ENCODE measurements at regions not wholly inside any gene's neighbourhood (a gene's known extent, or its start where the extent isn't known, plus 50 kb on each side); places are given as distances from the start of the nearest gene placed in this dataset.

DNA sequence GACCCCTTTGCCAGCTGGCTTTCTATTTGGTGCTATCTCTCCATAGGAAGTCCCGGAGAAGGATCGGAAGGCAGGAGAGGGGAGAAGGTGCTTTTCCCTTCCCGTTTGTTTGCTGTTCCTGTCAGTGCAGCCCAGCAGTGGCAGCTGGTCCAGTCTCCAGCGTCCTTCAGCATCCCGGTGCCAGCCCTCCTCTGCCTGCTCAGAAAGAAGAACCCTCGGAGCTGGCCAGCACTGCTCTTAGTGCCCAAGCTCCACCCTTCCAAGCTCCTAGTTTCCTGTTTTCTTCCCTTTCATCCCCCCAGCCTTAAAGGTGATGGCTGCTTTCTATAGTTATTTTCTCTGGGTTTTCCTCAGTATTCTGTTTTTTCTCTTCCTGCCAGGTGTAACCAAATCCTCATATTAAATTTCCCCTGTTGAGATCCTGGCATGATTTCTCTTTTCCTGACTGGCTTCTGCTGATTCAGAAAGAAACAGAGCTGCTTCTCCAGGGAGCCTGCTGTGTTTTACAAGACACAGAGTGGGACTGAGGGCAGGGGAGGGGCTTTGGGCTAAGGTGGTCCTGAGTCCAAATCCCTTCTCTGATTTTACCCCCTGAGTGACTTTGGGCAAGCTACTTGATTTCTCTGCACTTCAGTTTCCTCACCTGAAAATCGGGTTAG is 186.8 kb downstream of the COPRS start:
- H3K36me3 ChIP-seq (ENCODE audit: control insufficient read depth in 2 of 2, extremely low read depth in 1 of 2, insufficient read depth in 2 of 2, low read length in 2 of 2) = no peaks in the 10 kb centered on the region
- H2AFZ ChIP-seq (ENCODE audit: low read depth, low read length) = no peak overlapping the region
- H3K4me1 ChIP-seq (ENCODE audit: control insufficient read depth, extremely low read depth, insufficient read depth, low read length) = no peaks in the 10 kb centered on the region
- no peak overlapping the region for H3K4me2 ChIP-seq (ENCODE audit: insufficient read depth, low read length)
- H3K79me2 ChIP-seq (ENCODE audit: control insufficient read depth, insufficient read depth, low read length) = no peaks in the 10 kb centered on the region
- no TSS peak for BruUV-seq (replicated peaks)
- no peaks in the 10 kb centered on the region for H3K9me1 ChIP-seq (replicated peaks; ENCODE audit: control insufficient read depth, extremely low read depth, insufficient read depth, low read length)
- ChIA-PET CTCF (interaction anchor here (1.0 to 1.1 kb wide), 2 partner anchors 13 to 171 kb away, joined by 3 to 4 read pairs; no protein-coding TSS in a partner anchor), POLR2A (no interaction called here)
- H3K27ac ChIP-seq (ENCODE audit: insufficient read depth, low read depth, low read length) = no peak overlapping the region
- peaks cover 0 to 6% of the 10 kb centered on the region in 2 experiments for H3K27me3 ChIP-seq (ENCODE audit: control insufficient read depth in 2 of 2, insufficient read depth in 2 of 2, low read length in 2 of 2)
- no peak overlapping the region for H3K9ac ChIP-seq (replicated peaks; ENCODE audit: extremely low read depth, insufficient read depth, low read length)
- TF ChIP-seq GATA2 (IDR thresholded peaks at IDR 0.05; ENCODE audit: insufficient read depth, insufficient read length, low read depth, low read length) = no peak
- TF ChIP-seq EZH2 (IDR thresholded peaks at IDR 0.05; ENCODE audit: borderline replicate concordance, low read depth, low read length, severe bottlenecking) = no peak
- no peak for TF ChIP-seq POLR2AphosphoS5 (IDR thresholded peaks at IDR 0.05; ENCODE audit: insufficient read depth, low read depth, low read length)
- TF ChIP-seq JUN (IDR thresholded peaks at IDR 0.05; ENCODE audit: borderline replicate concordance, insufficient read depth, insufficient read length, low read depth) = no peak
- no peak for TF ChIP-seq POLR2A (IDR thresholded peaks at IDR 0.05; ENCODE audit: low read depth, low read length)
- no peak for TF ChIP-seq MAX (IDR thresholded peaks at IDR 0.05; ENCODE audit: insufficient read depth, insufficient read length)
- TF ChIP-seq, protein P1, sequence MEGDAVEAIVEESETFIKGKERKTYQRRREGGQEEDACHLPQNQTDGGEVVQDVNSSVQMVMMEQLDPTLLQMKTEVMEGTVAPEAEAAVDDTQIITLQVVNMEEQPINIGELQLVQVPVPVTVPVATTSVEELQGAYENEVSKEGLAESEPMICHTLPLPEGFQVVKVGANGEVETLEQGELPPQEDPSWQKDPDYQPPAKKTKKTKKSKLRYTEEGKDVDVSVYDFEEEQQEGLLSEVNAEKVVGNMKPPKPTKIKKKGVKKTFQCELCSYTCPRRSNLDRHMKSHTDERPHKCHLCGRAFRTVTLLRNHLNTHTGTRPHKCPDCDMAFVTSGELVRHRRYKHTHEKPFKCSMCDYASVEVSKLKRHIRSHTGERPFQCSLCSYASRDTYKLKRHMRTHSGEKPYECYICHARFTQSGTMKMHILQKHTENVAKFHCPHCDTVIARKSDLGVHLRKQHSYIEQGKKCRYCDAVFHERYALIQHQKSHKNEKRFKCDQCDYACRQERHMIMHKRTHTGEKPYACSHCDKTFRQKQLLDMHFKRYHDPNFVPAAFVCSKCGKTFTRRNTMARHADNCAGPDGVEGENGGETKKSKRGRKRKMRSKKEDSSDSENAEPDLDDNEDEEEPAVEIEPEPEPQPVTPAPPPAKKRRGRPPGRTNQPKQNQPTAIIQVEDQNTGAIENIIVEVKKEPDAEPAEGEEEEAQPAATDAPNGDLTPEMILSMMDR (IDR thresholded peaks at IDR 0.05; ENCODE audit: extremely low read depth in 1 of 2, insufficient read depth in 1 of 2, low read depth in 1 of 2, low read length in 2 of 2) = no peak
- no peak for TF ChIP-seq MYC (IDR thresholded peaks at IDR 0.05; ENCODE audit: low read depth, low read length)
- no peak for TF ChIP-seq FOS (IDR thresholded peaks at IDR 0.05; ENCODE audit: borderline replicate concordance, insufficient read depth, low read length)
- FAIRE-seq = no peak
- no peaks in the 10 kb centered on the region for H3K9me3 ChIP-seq (replicated peaks; ENCODE audit: control insufficient read depth, insufficient read depth, low read length)
- no peak overlapping the region for H3K4me3 ChIP-seq (replicated peaks in 1 of 3; ENCODE audit: insufficient read depth in 1 of 3, low read depth in 1 of 3, low read length in 3 of 3)
- no peaks in the 10 kb centered on the region for H4K20me1 ChIP-seq (replicated peaks; ENCODE audit: control insufficient read depth, extremely low read depth, insufficient read depth, low read length)
- DNase-seq (ENCODE audit: low read depth, low spot score) = no peak
- intact Hi-C loops (cut with micrococcal nuclease) = no loop called here
- dilution Hi-C loops (cut with MboI; ENCODE audit: extremely low pct_ligation_motif_present, low sequenced_read_pairs) = no loop called here
